GM18505 (cell line): ENCODE measurements at regions not wholly inside any gene's neighbourhood (a gene's known extent, or its start where the extent isn't known, plus 50 kb on each side); places are given as distances from the start of the nearest gene placed in this dataset.

ENCODE experiments used
- ATAC-seq: cut with Tn5 transposase; IDR thresholded peaks from one replicate; pipeline ENCODE4 v1.9.1; 2021; ENCODE audit not compliant: unreplicated experiment
- POLR2A ChIP-seq: IDR thresholded peaks from 4 replicates; pipeline ENCODE4 v1.6.1; 2011; ENCODE audit warnings: borderline replicate concordance; ENCODE audit not compliant: insufficient read depth, insufficient read length; ENCODE audit errors: extremely low read depth

DNA sequence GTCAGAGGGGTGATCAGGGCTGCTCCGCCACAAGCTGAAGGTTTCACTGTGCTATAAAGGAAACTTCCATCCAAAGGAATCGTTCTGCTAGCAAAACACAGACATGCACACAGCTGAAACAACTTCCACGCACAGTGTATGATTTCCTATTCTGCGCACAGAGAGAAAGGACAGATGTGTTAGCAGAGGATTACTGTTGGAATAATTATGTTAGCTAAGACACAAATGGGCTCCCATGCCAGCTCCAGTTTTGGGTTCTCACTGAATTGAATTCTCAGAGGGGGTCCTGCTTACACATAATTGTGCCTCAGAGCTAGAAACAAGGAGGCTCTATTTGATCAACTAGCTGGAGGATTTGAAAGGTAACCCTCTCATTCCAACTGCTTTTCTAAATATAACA, 352.4 kb downstream of the IRX2 start:
- no peak for TF ChIP-seq POLR2A
- ATAC-seq: no peak

DNA sequence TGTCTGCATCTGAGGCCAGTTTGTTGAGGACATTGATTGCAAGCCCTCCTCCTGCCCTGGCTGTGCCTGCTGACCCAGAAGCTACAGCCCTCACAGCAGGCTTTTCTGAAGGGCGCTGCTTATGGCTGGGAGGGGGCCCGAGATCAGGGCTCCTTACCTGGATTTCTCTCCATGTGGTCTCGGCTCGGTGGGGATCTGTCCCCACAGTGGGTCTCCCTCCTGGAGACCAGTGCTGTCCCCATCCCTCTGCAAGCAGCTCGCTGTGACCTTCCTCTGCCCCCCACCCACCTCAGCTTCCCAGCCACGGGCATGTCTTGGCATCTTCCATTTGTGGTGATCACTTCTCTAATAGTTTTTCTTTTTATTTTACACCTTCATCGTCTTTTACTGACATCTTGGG, 357.9 kb downstream of the IRX2 start:
- TF ChIP-seq POLR2A: no peak
- ATAC-seq: no peak

DNA sequence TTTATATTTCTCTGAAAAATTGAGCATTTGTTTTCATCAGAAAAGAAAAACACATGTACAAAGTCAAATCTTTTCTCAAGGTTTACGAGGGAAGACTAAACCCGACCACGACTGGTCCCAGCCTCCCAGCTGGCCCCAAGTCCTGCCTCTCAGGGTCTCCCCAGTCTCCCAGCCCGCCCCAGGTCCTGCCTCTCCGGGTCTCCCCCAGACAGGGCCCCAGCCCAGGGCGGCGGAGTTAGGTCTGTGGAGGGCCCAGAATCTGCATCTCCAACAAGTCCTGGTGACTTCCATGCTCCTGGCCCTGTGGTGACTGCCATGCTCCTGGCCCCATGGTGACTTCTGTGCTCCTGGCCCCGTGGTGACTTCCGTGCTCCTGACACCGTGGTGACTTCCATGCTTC, 359.9 kb downstream of the IRX2 start:
- no peak for ATAC-seq
- TF ChIP-seq POLR2A: no peak

DNA sequence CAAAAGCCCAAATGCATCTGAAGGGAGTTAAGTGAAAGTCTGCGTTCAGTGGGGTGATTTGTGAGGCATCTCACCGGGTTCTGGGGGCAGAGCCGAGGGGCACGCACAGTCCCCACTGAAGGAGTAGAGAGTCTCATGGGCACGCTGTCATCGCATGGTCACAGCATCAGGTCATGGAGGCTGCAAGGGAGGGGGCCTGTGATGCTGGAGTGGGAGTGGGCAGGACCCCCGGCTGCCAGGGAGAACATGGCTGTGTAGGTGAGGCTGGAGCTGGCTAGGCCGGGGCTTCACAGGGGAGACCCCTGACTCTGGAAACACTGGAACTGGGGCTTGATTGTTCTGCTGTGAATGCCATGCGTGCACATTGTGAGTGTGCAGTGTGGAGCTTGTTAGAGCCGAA, 360.5 kb downstream of the IRX2 start:
- no peak for TF ChIP-seq POLR2A
- no peak for ATAC-seq

DNA sequence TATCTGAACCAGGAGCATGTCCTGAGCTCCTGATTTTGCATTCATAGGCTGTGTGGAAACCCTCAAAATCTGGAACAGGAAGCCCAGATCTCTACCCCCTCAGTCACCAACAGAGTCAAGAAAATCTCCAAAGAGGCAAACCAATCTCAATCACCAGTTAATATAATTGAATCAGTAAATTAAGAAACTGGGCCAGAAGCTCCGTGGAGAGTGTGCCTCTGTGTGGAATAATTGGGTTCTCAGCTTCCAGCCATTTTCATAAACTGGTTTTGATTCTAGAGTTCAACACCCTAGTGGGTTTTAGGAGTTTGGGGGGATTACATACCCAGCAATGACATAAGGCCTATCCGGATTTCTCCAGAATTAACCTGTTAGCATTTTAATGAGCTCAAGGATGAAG, 362.9 kb downstream of the IRX2 start:
- ATAC-seq: no peak

DNA sequence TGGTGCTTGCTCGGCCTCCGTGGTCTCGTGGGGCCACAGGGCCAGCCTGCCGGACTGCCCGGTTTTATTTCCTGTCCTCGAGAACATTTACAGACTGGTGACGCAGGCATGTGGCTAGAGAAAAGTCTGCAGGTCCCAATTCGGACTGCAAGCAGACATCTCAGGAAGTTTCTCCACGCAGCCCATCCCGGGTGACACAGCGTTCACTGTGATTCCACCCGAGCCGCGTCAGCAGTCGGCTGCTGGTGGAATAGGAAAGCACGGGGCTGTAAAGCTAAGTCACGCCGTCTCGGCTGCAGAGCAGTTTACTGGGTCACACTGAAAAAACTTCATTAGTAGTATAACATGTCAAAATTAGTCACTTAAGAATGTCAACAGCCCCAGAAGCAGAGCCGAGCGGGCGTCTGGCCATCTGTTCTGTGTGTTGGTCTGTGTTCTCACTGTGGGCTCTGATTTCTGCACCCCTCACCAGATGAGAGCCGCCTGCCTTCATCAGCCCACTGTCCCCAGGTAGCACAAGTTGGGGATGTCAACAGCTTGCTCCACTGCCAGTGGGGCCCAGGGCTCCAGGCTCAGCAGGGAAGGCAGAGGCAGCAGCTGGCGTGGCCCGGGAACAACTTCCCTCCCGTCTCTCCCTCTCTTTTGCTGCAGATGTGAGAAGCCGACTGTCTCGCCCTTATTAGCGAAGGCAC, 363.7 kb downstream of the IRX2 start:
- no peak for ATAC-seq
- TF ChIP-seq POLR2A: no peak

More for the DNA sequence above, 362.9 kb downstream of the IRX2 start:
- no peak for TF ChIP-seq POLR2A

DNA sequence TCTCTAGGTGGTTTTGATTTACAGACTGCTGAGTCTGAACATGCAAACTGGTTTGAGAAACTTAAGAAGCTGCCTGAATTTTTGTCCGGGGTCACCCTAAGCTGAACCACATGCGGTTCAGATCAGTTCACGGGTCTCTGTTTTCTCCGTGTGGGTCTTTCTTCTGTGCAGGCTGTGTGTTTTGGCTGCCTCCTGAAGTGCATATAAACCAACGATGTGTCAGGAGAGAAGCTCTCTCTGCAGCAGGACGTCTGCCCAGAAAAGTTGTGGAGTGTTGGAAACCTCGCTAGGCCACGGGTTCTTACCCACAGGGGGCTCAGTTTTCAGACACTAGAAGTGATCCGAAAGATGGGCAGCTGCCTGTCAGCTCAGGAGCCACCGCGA, 364.2 kb downstream of the IRX2 start:
- TF ChIP-seq POLR2A: no peak
- no peak for ATAC-seq

DNA sequence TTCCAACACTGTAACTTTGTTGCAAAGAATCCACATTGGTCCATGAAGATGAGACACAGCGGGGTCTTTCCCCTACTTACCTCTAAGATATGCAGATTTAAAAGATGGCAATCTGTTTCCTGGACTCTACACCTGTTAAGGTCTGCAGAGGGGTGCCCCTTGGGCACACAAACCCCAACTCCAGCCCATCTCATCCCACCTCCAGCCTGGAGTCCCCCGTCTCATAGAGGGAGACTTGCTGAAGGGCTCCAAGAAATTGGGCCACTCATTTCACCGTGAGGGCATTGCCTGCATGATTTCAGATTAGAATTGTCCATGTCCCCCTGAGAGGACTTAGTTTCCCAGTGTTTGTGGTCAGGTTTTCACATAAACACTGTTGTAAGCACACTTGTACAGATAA, 365.7 kb downstream of the IRX2 start:
- ATAC-seq: no peak
- TF ChIP-seq POLR2A: no peak

DNA sequence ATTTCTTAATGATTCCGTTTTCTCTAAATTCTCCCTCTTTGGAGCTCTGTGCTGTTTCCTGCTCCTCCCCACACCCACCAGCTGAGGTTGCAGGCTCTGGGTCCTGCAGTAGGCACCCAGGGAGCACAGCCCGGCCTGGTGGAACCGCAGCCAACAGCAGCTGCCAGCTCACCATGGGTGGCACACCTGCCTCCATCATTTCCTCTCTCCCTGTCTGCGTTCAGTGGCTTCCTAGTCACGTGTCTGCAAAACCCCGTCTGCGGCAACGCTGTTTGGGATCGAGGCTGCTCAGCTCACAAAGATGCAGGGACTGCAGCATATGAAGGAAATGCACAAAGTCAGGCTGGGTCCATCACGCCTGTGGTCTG, 367.8 kb downstream of the IRX2 start:
- ATAC-seq: no peak
- no peak for TF ChIP-seq POLR2A

DNA sequence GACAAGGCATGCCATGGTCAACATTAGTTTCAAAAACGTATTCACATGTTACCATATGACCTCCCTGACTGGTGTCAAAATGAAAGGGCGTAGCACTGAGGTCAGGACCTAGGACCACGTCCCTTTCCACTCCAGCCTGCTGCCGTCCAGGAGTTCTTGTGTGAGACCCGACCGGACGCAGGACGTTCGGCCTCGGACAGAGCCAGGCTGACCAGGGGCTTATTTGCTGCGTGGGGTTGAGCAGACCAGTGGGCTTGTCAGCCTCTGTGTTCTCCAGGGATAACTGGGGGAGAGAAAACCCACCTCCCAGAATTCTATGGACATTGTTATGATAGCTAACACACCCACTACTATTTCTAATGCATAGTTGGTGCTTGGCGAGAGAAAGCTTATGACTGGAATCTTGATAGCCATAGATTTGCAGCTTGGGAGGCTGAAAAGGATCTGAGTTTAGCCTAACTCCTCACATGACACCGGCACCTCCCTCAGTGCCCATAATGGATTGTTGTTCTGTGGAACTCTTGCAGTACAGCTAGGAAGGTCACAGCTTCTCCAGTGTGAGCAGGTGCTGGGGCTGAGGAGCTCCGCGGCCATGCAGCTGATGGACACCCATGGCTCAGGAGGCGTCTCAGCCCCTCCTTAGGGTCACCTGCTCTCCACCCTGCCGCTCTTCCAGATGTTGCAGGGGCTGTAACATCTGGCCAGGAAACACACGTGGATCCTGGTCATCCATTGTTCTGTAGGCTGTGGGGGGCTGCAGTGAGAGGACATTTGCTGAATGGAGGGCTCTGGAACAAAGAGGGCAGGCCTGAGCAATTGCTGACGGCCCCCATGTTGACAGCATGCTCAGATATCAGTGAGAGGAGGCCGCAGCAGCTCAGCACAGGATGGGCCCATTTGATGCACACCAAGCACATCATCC, 368.4 kb downstream of the IRX2 start:
- ATAC-seq: no peak
- TF ChIP-seq POLR2A: no peak

DNA sequence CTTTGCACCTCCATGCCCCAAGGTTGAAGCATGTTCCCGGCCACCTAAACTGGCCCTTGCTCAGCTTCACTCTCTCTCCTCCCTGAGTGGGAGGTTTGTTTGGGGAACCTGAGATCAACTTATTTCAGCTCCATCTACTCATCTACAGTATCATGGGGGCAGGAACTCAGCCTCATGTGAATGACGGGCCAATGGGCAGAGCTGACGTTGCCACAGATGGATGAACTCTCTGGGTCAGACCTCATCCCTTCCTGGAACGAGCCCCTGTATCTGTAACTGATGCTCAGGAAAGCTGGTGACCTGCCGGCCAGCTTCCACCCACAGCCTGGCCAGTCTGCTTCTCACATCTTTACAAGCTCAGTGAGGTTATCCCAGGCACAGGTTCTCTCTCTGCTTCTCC, 369.6 kb downstream of the IRX2 start:
- TF ChIP-seq POLR2A: no peak
- no peak for ATAC-seq

DNA sequence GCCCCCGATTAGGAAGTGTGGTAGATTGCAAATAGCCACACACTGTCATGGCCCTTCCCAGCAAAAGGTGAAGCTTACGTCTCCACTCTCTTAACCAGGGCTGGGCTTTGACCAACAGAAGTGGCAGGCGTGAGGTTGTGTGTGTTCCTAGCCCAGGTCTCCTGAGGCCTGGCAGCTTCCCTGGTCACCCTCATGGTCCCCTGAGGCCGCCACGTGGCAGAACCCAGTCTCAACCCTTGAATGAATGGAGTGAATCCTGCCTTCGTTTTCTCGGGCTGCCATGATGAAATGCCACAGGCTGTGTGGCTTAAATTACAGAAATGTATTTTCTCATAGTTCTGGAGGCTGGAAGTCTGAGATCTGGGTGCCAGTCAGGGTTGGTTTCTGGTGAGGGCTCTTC, 370.4 kb downstream of the IRX2 start:
- ATAC-seq: no peak
- TF ChIP-seq POLR2A: no peak

DNA sequence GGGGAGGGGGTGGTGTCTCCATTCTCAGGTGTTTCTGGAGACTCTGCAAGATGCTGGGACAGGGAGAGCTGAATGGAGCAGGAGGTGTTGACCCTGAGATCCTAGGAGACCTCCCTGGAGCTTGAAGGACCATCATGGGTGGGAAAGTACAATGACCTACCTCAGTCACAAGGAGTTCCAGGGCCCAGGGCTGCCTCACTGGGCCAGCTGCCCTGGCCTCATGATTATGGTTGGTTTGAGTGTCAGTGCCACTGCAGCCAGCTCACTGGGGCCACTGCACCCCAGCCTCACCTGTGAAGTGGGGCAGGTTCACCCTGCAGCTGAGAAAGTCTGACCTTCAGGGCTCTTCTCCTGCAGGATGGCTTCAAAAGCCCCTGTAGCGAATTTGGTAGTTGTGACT, 372.5 kb downstream of the IRX2 start:
- no peak for TF ChIP-seq POLR2A
- ATAC-seq: no peak

DNA sequence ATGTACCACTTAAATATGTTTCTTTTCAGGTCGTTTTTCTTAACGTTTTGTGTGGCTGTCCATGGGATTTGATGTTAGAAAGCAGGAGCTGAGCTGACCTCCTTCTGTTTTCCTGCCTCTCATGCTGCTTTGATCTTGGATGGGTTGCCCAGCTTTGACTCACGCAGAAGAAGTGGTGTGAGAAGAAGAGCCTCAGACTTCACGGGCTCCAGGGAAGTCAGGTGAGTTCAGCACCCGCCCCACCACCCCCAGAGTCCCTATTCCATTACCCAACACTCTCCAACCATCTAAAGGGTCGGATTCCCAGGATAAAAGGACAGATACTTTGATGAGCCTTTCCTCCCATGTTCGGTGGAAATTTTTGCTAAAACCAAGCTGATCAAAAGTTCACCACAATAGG, 373.4 kb downstream of the IRX2 start:
- TF ChIP-seq POLR2A: no peak
- ATAC-seq: no peak
